Suprapubic skin (tissue), 4 donors: ENCODE measurements at regions not wholly inside any gene's neighbourhood (a gene's known extent, or its start where the extent isn't known, plus 50 kb on each side); places are given as distances from the start of the nearest gene placed in this dataset.

Experiments
- DNase-seq, 2 donors: peaks; one replicate each; pipeline ENCODE4 v3.0.0-alpha.2; 2019; ENCODE audit warnings: low spot score in 2 of 2
- H3K27ac ChIP-seq: fragments of 200-600 bp; sonication (generic); one replicate; pipeline ENCODE4 v1.5.1; 2019
- H3K27me3 ChIP-seq: fragments of 200-600 bp; sonication (generic); one replicate; pipeline ENCODE4 v1.5.1; 2019
- H3K36me3 ChIP-seq: fragments of 200-600 bp; sonication (generic); one replicate; pipeline ENCODE4 v1.5.1; 2019
- H3K4me1 ChIP-seq: fragments of 200-600 bp; sonication (generic); one replicate; pipeline ENCODE4 v1.5.1; 2019
- H3K4me3 ChIP-seq: fragments of 200-600 bp; sonication (generic); one replicate; pipeline ENCODE4 v1.5.1; 2019; ENCODE audit warnings: mild to moderate bottlenecking
- H3K9me3 ChIP-seq: fragments of 200-600 bp; sonication (generic); one replicate; pipeline ENCODE4 v1.5.1; 2019
- CTCF ChIP-seq, 2 donors: fragments of 200-600 bp in 1 of 2; fragments of 450-650 bp in 1 of 2; sonication (generic) in 1 of 2; IDR thresholded peaks; one replicate each; pipeline ENCODE4 v1.5.1; 2016 to 2019; ENCODE audit warnings: antibody characterized with exemption in 2 of 2, mild to moderate bottlenecking in 1 of 2, moderate library complexity in 1 of 2
- EP300 ChIP-seq: sonication (generic); formaldehyde crosslinking; IDR thresholded peaks from one replicate; pipeline ENCODE4 v1.6.1; 2017; ENCODE audit warnings: antibody characterized with exemption
- POLR2A ChIP-seq, 2 donors: fragments of 450-650 bp; IDR thresholded peaks; one replicate each; pipeline ENCODE4 v1.6.1; 2017; ENCODE audit warnings: antibody characterized with exemption in 2 of 2, mild to moderate bottlenecking in 2 of 2, moderate library complexity in 2 of 2
- POLR2AphosphoS5 ChIP-seq, 3 donors: sonication (generic); formaldehyde crosslinking; IDR thresholded peaks; one replicate each; pipeline ENCODE4 v1.6.1; 2017; ENCODE audit warnings: antibody characterized with exemption in 3 of 3
- WGBS: methylation state at CpG from one replicate; pipeline ENCODE4 v1.1.5; 2018; 5-methylcytosine and 5-hydroxymethylcytosine counted together

DNA sequence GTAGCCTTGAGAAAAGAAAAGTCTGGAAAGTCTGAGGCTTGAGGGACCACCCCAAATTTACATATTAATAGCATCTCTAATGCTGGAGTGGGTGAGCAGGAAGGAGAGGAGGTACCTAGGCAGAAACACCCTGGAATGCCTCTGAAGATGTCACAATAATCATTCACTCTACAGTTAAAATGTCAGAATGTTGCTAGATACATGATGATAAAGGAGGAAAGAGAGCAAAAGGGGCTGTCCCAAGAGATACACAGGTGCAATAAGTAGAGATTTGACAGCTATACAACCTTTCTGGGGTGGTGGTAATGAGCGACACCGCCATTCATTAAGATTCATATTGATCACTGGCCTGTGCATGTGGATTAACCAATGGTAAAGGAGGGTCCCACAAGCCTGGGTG lies 540.5 kb upstream of the FBXO33 start:
- H3K4me1 ChIP-seq = no peaks in the 10 kb centered on the region
- 43% methylated on average over 2 of the region's 2 CpGs for WGBS
- no peak overlapping the region for H3K27ac ChIP-seq
- H3K27me3 ChIP-seq = no peaks in the 10 kb centered on the region
- no peaks in the 10 kb centered on the region for H3K36me3 ChIP-seq
- no peak overlapping the region for H3K4me3 ChIP-seq
- peaks cover 3% of the 10 kb centered on the region for H3K9me3 ChIP-seq
- TF ChIP-seq POLR2A (IDR thresholded peaks at IDR 0.05) (no peak), POLR2AphosphoS5 (IDR thresholded peaks at IDR 0.05) (no peak), CTCF (IDR thresholded peaks at IDR 0.05) (no peak), EP300 (no peak)
- DNase-seq = no peak

DNA sequence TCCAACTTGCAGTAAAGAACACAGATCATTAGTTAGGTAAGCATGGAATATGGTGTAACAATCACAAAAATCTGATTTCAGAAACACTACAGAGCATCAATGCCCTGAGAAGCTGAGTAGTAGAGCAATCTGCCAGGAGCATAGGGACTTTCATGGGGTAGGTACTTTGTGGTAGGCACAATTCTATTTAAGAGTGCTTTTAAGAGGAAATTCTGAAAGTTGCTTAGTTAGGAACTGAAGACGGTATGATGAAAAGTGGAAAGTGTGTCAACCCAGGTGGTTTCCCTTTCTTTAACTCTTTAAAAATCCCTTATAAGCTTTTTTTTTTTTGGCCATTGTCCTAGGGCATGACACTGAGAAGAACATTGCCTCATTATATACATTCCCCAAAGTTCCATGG lies 535.7 kb upstream of the FBXO33 start:
- TF ChIP-seq POLR2A (IDR thresholded peaks at IDR 0.05) = no peak
- TF ChIP-seq EP300 = no peak
- TF ChIP-seq POLR2AphosphoS5 (IDR thresholded peaks at IDR 0.05) = no peak
- TF ChIP-seq CTCF (IDR thresholded peaks at IDR 0.05) = no peak
- DNase-seq = no peak
- H3K9me3 ChIP-seq = peaks cover 10% of the 10 kb centered on the region
- H3K27ac ChIP-seq = no peak overlapping the region
- no peaks in the 10 kb centered on the region for H3K36me3 ChIP-seq
- 81% methylated on average over 1 of the region's 1 CpG for WGBS
- H3K4me1 ChIP-seq = no peaks in the 10 kb centered on the region
- no peak overlapping the region for H3K4me3 ChIP-seq
- H3K27me3 ChIP-seq = no peaks in the 10 kb centered on the region

DNA sequence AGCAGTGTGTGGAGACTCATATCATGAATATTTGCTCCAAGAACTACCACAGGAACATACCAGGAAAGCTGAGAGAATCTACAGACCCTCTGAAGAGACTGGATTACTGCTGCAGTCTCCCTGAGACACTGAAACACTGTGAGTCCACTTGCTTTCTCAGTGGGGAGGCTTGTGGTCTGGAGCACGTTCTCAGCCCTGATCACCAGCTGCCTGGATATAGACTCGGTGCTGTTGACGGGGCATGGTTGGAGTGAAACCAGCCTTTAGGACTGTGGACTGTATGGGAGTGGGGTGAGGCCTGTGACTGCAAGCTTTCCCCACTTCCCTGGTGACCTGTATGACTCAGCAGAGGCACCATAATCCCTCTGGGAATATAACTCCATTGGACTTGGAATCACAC lies 525.8 kb upstream of the FBXO33 start:
- H3K27me3 ChIP-seq = no peaks in the 10 kb centered on the region
- H3K27ac ChIP-seq = no peak overlapping the region
- peaks cover 13% of the 10 kb centered on the region for H3K9me3 ChIP-seq
- no peaks in the 10 kb centered on the region for H3K36me3 ChIP-seq
- no peaks in the 10 kb centered on the region for H3K4me1 ChIP-seq
- no peak overlapping the region for H3K4me3 ChIP-seq
- 95% methylated on average over 3 of the region's 3 CpGs for WGBS
- TF ChIP-seq POLR2AphosphoS5 (IDR thresholded peaks at IDR 0.05) (no peak), EP300 (no peak), POLR2A (IDR thresholded peaks at IDR 0.05) (no peak), CTCF (IDR thresholded peaks at IDR 0.05) (no peak)
- no peak for DNase-seq

GRCh38 chr14:39957290-39957689 lies 525.1 kb upstream of the FBXO33 start:
- Histone ChIP-seq H3K27me3 (no peaks in the 10 kb centered on the region), H3K4me1 (no peaks in the 10 kb centered on the region), H3K9me3 (peaks cover 11% of the 10 kb centered on the region), H3K27ac (no peak overlapping the region), H3K4me3 (no peak overlapping the region), H3K36me3 (no peaks in the 10 kb centered on the region)
- DNase-seq = no peak
- 83% methylated on average over 3 of the region's 3 CpGs for WGBS
- no peak for TF ChIP-seq EP300
- no peak for TF ChIP-seq POLR2A (IDR thresholded peaks at IDR 0.05)
- no peak for TF ChIP-seq POLR2AphosphoS5 (IDR thresholded peaks at IDR 0.05)
- no peak for TF ChIP-seq CTCF (IDR thresholded peaks at IDR 0.05)

- Histone ChIP-seq H3K27ac (no peak overlapping the region), H3K4me3 (no peak overlapping the region), H3K36me3 (no peaks in the 10 kb centered on the region), H3K27me3 (no peaks in the 10 kb centered on the region), H3K4me1 (no peaks in the 10 kb centered on the region), H3K9me3 (peaks cover 11% of the 10 kb centered on the region)
- DNase-seq = no peak
- 96% methylated on average over 4 of the region's 4 CpGs for WGBS
- TF ChIP-seq EP300 (no peak), CTCF (IDR thresholded peaks at IDR 0.05) (no peak), POLR2A (IDR thresholded peaks at IDR 0.05) (no peak), POLR2AphosphoS5 (IDR thresholded peaks at IDR 0.05) (no peak)
Observed at GRCh38 chr14:39956372-39956771, 524.1 kb upstream of the FBXO33 start.
